Neural progenitor cell (in vitro differentiated cells): ENCODE measurements at regions not wholly inside any gene's neighbourhood (a gene's known extent, or its start where the extent isn't known, plus 50 kb on each side); places are given as distances from the start of the nearest gene placed in this dataset.

Experiments
- CTCF ChIP-seq: fragments of 200-600 bp; sonication (generic); IDR thresholded peaks from 2 replicates; pipeline ENCODE4 v1.5.1; 2017; ENCODE audit warnings: antibody characterized with exemption, mild to moderate bottlenecking
- EZH2 ChIP-seq: fragments of 200-600 bp; sonication (generic); IDR thresholded peaks from 2 replicates; pipeline ENCODE4 v1.6.1; 2017; ENCODE audit warnings: antibody characterized with exemption, mild to moderate bottlenecking, moderate library complexity

GRCh38 chr6:86016567-86016966 is 373.9 kb upstream of the SYNCRIP start:
- TF ChIP-seq CTCF, result no peak
- no peak for TF ChIP-seq EZH2
